IPS-18c (cell line): ENCODE measurements at regions not wholly inside any gene's neighbourhood (a gene's known extent, or its start where the extent isn't known, plus 50 kb on each side); places are given as distances from the start of the nearest gene placed in this dataset.
"Not testable (repeated sequence)": the region's sequence is repeated elsewhere in the genome, so short reads cannot be mapped to it uniquely, and the experiment has no call there.

Source experiments
- H3K4me3 ChIP-seq: 2 replicates; pipeline ENCODE4 v1.7.0; 2013; ENCODE audit warnings: low read depth, mild to moderate bottlenecking, low read length, moderate library complexity; ENCODE audit not compliant: insufficient read depth
- H3K9me3 ChIP-seq: one replicate; pipeline ENCODE4 v1.6.1; 2013; ENCODE audit warnings: mild to moderate bottlenecking, low read length, moderate library complexity; ENCODE audit not compliant: control insufficient read depth, insufficient read depth

DNA sequence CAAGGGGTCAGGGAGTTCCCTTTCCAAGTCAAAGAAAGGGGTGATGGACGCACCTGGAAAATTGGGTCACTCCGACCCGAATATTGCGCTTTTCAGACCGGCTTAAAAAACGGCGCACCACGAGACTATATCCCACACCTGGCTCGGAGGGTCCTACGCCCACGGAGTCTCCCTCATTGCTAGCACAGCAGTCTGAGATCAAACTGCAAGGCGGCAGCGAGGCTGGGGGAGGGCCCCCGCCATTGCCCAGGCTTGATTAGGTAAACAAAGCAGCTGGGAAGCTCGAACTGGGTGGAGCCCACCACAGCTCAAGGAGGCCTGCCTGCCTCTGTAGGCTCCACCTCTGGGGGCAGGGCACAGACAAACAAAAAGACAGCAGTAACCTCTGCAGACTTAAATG is 1150.5 kb downstream of the HACE1 start:
- not testable (repeated sequence) for H3K4me3 ChIP-seq, H3K9me3 ChIP-seq

DNA sequence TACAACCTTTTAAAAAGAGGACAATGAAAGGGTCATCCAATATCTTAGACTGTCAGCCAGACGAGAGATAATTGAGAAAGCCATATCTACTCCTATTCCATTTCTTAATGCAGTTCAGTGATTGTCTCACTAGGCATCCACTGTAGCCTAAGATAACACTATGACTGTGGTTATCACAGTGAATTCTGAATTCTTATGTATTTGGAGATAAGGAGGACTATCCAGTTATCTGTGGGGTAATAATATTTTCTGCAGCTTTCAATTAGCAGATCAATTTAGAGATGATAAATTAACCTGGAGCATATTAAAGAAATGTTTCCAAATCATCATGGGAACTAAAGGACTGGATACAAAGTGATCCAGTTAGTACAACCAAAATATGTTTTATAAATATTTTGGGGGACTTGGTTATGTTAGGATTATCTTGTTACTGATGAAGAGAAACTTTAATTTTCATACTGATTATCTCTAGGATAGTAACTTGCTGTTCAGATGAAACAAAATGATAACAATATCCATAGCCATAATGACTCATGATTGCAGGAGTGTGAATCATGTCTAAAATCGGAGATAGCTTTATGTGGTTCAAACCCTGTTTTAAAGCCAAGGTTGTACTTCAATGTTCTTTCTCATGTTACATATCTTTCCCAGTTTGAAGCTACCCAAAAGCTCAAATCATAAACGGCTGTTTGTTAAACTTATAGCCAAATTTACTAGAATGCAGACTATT is 1152.0 kb downstream of the HACE1 start:
- Histone ChIP-seq H3K9me3 (no peaks in the 10 kb centered on the region), H3K4me3 (no peak overlapping the region)

DNA sequence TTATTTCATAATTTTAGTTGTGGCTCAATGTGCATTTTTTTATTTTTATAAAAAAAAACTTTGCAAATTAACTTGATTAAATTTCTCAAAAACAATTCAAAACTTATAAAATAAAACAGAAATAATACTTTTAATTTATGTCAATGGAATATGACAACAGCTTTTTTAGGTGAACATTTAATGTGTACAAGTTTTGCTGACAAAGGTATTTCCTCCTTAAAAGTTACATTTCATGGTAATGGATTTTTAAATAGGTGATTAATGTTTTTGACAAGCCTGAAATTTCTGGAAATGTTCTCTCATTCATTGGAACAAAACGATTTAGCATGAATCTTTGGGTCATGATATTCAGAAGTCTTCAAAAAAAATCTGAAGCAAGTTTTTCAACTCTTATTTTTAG is 1160.0 kb downstream of the HACE1 start:
- Histone ChIP-seq H3K4me3 (no peak overlapping the region), H3K9me3 (no peaks in the 10 kb centered on the region)

- no peaks in the 10 kb centered on the region for H3K9me3 ChIP-seq
- H3K4me3 ChIP-seq: no peak overlapping the region
Observed at GRCh38 chr6:103687430-103687829, 1172.3 kb downstream of the HACE1 start.

DNA sequence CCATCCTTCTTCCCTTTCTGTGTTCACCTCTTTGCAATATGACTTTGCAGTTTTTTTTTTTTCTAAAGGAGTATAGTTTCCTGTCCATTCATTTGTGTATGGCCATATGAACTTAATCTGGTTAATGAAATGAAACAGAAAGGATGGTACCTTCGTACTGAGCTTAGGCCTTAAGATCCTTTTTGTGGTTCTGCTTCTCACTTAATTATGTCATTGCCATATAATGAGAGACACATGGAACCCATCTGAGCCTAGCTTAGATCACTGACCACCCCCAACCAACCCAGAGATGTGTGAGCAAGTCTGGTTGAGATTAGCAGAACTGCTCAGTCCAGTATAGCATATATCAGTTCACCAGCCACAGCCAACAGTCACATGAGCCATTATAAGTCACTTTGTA is 1179.6 kb downstream of the HACE1 start:
- Histone ChIP-seq H3K9me3 (no peaks in the 10 kb centered on the region), H3K4me3 (no peak overlapping the region)

DNA sequence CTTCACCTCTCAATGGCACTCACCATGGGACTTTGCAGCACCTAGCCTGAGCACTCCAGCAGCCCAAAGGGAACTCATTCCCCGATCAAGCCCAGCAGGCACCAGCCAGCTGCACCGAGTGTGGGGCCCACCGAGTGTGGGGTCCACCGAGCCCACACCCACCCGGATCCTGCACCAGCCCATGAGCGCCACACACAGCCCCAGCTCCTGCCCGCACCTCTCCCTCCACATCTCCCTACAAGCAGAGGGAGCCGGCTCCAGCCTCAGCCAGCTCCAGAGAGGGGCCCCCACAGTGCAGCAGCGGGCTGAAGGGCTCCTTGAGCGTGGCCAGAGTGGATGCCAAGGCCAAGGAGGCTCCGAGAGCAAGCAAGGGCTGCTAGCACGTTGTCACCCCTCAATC is 1182.4 kb downstream of the HACE1 start:
- Histone ChIP-seq H3K4me3 (no peak overlapping the region), H3K9me3 (no peaks in the 10 kb centered on the region)

DNA sequence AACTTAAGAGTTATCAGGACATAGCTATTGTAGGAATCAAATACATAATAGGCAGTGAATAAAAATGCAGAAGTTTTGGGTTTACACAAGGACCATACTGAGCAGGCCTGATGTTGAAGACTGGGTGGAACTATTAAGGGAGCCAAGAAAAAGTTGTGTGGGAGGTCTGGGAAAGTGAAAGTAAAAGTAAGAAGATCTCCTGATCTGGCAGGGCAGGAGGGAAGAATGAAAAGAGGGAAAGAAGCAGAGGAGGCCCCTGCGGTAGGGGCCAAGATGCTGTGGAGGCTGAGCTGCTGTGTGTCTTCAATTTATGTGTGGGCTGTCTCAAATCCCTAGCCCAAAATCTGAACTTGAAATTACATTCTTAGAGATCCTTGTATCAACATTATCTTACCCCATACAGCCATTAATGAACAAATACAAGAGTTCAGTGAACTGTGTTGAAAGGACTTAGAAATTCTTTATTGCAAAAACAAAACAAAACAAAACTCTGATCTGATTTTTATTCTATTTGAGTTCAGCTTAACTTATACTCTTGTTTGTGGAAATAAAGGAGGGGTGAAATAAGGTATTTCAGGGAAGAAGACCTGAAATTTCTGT is 1183.8 kb downstream of the HACE1 start:
- Histone ChIP-seq H3K4me3 (no peak overlapping the region), H3K9me3 (no peaks in the 10 kb centered on the region)

DNA sequence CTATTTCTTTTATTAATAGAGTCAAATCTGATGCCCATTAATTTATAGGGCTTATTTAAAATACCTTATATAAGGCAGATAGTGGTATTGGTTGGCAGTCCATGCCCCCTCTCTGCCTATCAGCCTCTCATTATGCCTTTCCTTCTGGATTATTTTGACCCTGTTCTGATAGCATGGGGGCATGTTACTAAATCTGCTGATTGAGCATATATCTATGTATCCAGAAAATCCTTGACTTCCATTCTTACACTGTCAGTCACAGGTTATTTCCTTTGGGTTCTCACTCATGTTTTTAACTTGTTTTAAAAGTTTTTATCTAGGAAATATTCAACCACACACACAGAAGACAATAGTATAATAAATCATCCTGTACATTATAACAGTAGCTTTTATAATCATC is 1184.9 kb downstream of the HACE1 start:
- H3K4me3 ChIP-seq: no peak overlapping the region

DNA sequence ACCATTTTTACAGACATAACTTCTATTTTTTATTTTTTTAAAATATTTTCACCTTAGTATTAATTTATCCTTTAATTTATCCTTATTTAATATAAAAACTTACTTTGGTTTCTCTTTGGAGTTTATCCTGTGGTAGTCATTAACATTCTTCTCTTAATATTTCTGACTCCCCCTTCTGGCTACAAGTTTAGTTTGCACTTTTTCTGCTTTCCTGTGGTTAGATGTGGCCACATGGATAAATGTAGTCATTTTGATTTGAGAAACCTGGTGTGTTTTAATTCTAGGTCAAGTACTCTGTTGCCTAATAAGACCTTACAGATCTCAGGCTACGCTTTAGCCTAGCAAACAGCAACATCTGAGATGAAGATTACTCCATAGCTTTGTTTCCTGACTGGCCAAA is 1187.5 kb downstream of the HACE1 start:
- Histone ChIP-seq H3K9me3 (no peaks in the 10 kb centered on the region), H3K4me3 (no peak overlapping the region)

More for the DNA sequence above, 1184.9 kb downstream of the HACE1 start:
- no peaks in the 10 kb centered on the region for H3K9me3 ChIP-seq

- Histone ChIP-seq H3K9me3 (no peaks in the 10 kb centered on the region), H3K4me3 (no peak overlapping the region)
Observed at GRCh38 chr6:103629613-103630012, 1230.1 kb downstream of the HACE1 start.

GRCh38 chr6:103617642-103618041 is 1242.1 kb downstream of the HACE1 start:
- H3K9me3 ChIP-seq: no peaks in the 10 kb centered on the region
- no peak overlapping the region for H3K4me3 ChIP-seq

DNA sequence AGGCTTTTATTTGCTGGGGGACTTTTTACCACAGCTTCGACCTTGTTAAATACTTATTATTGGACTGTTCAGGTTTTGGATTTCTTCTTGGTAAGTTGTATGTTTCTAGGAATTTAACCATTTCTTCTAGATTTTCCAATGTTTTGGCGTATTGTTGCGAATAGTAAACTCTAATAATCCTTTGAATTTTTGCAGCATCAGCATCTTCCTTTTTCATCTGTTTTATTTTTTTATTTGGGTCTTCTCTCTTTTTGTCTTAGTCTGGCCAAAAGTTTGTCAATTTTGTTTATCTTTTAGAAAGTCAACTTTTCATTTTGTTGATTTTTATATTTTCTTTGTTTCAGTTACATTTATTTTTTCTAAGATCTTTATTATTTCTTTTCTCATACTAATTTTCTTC is 1272.0 kb downstream of the HACE1 start:
- Histone ChIP-seq H3K9me3 (no peaks in the 10 kb centered on the region), H3K4me3 (no peak overlapping the region)

- H3K4me3 ChIP-seq: no peak overlapping the region
- H3K9me3 ChIP-seq: no peaks in the 10 kb centered on the region
Observed at GRCh38 chr6:103578115-103578514, 1281.6 kb downstream of the HACE1 start.

DNA sequence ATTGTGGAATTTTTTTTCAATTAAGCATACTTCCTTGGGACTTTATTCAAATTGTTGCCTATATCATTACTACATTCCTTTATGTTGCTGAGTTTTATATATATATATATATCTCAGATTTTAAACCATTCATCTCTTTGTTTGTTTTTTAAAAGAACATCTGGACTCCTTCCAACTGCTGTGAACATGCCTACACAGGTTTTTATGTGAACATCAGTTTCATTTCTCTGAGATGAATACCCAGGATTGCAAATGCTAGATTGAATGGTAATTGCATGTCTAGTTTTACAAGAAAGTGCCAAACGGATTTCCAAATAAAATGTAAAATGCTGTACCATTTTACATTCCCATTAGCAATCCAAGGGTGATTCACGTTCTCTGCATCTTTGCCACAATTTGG is 1289.3 kb downstream of the HACE1 start:
- H3K4me3 ChIP-seq: no peak overlapping the region

GRCh38 chr6:103554911-103555310 is 1304.8 kb downstream of the HACE1 start:
- no peaks in the 10 kb centered on the region for H3K9me3 ChIP-seq
- no peak overlapping the region for H3K4me3 ChIP-seq

More for the DNA sequence above, 1289.3 kb downstream of the HACE1 start:
- no peaks in the 10 kb centered on the region for H3K9me3 ChIP-seq

DNA sequence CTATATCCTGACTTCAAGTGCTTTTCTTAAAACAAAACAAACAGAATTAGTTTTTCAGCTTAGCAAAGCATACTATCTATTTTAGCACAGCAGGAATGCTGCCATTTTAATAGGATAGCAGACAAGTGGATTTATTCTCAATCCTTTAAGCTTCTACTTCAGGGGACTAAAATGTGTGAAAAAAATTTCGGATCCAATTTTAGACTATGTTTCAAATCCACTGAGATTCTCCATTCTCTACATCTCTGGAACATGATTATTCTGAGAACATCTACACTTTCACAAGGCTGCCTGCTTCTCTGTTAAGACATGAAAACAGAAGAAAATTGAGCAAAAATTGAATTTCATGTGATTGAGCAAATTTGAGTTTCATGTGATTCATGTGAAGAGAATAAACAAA is 1321.3 kb downstream of the HACE1 start:
- no peaks in the 10 kb centered on the region for H3K9me3 ChIP-seq
- H3K4me3 ChIP-seq: no peak overlapping the region

DNA sequence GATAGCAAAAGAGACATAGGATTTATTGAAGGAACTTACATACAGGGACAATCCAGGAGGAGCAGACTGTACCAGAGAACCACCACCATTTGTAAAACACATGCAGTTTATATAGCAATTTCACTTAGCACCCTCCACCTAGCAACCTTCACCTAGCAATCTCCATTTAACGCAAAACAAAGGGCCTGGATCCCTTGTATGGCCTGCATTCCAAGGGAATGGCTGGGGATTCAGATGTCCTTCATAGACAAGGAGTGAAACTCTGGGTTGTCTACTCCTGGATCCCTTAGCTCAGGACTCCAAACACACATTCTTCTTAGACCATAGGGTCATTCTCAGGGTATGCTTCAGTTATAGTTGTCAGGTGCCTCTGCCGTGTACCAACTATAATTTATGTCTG is 1324.9 kb downstream of the HACE1 start:
- H3K9me3 ChIP-seq: no peaks in the 10 kb centered on the region
- no peak overlapping the region for H3K4me3 ChIP-seq

GRCh38 chr6:103534095-103534494 is 1325.6 kb downstream of the HACE1 start:
- Histone ChIP-seq H3K4me3 (no peak overlapping the region), H3K9me3 (no peaks in the 10 kb centered on the region)

DNA sequence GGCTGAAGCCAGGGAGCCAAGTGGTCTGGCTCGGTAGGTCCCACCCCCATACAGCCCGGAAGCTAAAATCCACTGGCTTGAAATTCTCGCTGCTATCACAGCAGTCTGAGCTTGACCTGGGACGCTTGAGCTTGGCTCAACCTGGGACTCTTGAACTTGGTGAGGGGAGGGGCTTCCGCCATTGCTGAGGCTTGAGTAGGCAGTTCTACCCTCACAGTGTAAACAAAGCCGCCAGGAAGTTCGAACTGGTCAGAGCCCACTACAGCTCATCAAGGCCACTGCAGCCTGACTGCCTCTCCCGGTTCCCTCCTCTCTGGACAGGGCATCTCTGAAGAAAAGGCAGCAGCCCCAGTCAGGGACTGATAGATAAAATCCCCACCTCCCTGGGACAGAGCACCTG is 1337.7 kb downstream of the HACE1 start:
- Histone ChIP-seq H3K4me3 (no peak overlapping the region), H3K9me3 (no peaks in the 10 kb centered on the region)
